HT-29 (cell line): ENCODE measurements at regions not wholly inside any gene's neighbourhood (a gene's known extent, or its start where the extent isn't known, plus 50 kb on each side); places are given as distances from the start of the nearest gene placed in this dataset.
"Not testable (repeated sequence)": the region's sequence is repeated elsewhere in the genome, so short reads cannot be mapped to it uniquely, and the experiment has no call there.

ENCODE experiments used
- DNase-seq: peaks from one replicate; pipeline ENCODE4 v3.0.0-alpha.2; 2015; ENCODE audit warnings: low spot score

DNA sequence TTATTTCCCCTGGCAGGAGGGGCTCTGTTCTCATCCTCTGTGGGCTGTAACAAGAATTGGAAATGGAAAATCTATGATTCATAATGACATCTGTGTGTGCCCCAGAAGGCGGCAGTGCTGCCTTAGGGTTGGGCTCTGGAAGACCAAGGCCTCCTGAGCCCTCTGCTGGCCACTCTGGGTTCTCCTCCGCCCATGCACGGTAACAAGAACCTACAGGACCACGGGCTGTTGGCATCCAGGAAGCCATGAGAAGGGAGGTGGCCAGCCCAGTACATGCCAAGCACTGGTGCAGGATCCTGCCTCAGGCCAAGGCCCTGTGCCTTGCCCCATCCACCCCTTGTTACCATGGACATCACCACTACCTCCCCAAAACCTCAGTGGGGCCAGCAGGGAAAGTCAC is 454.2 kb downstream of the TP53TG3F start:
- DNase-seq: not testable (repeated sequence)

DNA sequence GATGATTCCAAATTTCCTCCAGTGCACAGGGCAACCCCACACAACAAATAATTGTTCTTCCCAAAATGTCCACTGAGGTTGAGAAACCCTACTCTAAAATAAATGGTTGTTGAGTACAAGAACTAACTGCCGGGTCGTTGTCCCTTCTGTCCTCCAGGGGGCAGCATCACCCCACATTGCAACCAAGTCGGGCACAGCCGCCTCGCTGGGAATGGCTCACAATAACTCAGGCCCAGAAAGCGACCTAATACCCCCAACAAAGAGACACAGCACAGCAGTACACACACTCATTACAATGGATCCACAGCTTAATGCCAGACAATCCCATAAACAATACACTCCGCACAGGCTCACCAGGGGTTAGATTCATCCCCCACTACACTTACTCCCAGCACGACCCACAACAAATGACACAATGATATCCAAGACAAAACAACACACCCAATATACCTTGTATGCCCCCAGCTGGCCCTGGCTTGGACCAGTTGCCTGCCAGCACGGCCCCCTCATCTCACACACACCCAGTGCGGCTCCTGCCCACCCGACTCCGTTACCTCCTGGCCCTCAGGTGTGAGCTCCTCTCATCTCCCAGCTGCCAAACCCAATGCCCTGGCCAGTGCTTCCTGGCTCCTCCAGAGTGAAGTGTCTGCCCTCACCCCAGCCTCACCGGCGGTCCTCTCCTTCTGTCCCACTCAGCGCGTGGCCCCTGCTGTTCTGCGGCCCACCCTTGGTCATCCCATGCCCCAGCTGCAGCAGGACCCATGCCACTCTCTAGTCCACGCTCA is 461.5 kb downstream of the TP53TG3F start:
- not testable (repeated sequence) for DNase-seq

DNA sequence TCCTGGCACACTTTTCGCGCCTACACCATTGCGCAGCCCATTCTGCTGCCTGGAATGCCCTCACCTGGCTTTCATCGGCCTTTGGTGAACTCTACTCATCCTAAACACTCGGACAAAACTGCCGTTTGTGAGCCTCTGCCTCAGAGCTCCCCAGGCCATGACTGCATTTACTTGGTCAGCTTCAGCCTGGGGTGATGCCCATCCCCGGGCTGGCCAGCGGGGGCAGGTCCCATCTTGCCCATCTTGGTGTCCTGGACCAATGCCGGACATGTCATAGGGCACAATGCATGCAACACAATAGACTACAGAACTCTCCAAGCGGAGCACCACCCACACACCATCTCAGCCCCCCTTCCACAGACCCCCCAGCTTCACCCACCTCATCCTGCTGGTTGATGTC is 463.5 kb downstream of the TP53TG3F start:
- DNase-seq: not testable (repeated sequence)

DNA sequence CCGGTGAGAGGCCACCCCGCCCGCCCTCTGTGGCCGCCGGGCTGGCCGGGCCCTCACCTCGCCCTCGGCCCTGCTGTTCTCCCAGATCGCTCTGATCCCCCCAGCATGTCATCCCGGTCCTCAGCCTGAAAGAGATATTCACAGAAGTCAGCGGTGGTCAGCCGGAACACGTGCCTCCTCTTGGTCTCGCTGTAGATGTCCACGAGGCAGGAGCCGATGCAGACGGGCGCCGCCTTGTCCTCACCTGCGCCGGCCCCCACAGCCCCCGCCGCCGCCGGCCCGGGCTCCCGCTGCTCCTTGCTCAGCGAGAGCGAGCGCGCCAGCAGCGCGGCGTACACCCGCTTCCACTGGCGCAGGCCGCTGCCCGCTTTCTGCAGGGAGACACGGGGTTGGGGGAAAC is 468.6 kb downstream of the TP53TG3F start:
- not testable (repeated sequence) for DNase-seq

DNA sequence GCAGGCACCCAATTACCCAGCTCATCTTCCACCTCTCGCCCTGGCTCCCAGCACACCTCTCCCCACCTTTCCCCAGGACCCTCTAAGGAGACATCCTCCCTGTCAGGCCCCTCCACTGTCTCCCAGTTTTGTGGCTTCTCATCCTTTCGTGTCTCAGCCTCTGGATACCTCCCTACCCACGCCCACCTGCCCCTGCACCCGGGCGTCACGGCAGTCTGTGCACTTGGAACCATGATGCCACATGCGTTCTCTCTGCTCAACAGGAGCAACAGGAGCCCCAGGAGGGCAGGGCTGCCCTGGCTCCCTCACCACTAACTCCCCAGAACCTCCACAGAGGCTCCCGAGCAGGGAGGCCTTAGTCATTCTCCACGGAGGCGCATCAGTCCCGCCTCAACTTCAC is 472.8 kb downstream of the TP53TG3F start:
- DNase-seq: not testable (repeated sequence)

DNA sequence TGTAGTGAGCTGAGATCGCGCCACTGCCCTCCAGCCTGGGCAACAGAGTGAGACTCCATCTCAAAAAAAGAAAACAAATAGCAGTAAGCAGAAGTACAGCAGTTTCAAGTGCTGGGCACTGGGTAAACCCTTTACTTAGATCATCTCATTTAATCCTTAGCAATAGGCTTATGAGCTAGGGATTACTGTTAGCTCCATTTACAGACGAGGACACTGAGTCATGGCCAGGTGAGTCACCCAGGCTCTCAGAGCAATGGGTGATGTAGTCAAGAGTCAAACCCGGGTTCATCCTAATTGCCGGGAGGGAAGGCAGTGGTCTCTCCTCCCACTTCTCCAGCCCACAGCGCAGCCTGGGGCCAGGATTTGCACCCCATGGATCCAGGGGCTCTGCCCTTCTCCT is 473.6 kb downstream of the TP53TG3F start:
- not testable (repeated sequence) for DNase-seq

GRCh38 chr16:33935766-33936165 is 476.4 kb downstream of the TP53TG3F start:
- DNase-seq: not testable (repeated sequence)

- DNase-seq: not testable (repeated sequence)
These were observed 478.7 kb downstream of the TP53TG3F start for GRCh38 chr16:33938097-33938496.

GRCh38 chr16:33961536-33961935 is 502.1 kb downstream of the TP53TG3F start:
- DNase-seq: not testable (repeated sequence)

- DNase-seq: not testable (repeated sequence)
These were observed 506.1 kb downstream of the TP53TG3F start for GRCh38 chr16:33965534-33965933.

- not testable (repeated sequence) for DNase-seq
These were observed 507.4 kb downstream of the TP53TG3F start for GRCh38 chr16:33966855-33967254.

DNA sequence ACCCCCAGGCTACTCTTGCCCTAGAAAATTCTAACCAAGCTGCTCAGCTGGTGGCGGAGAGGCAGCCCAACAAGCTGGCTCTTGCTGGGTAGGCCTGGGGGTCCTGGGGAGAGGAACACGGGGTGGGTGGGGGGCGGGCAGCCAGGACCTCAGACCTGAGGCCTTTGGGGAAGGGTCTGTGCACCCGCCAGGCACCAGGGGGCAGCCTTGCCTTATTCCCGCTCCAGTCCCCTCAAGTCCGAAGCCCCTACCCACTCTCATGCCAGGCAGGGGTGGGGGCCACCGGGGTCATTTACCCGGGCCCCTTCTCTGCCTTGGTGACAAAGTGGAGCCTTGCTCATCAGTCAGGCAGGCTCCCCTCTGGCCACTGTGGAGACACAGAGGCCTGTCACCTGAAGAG is 515.1 kb downstream of the TP53TG3F start:
- not testable (repeated sequence) for DNase-seq

GRCh38 chr16:33975744-33976143 is 516.3 kb downstream of the TP53TG3F start:
- not testable (repeated sequence) for DNase-seq

GRCh38 chr16:33976521-33976920 is 517.1 kb downstream of the TP53TG3F start:
- DNase-seq: not testable (repeated sequence)

GRCh38 chr16:33978784-33979183 is 519.4 kb downstream of the TP53TG3F start:
- not testable (repeated sequence) for DNase-seq

- DNase-seq: not testable (repeated sequence)
These were observed 520.2 kb downstream of the TP53TG3F start for GRCh38 chr16:33979613-33980012.

GRCh38 chr16:33980736-33981135 is 521.3 kb downstream of the TP53TG3F start:
- not testable (repeated sequence) for DNase-seq

- not testable (repeated sequence) for DNase-seq
These were observed 525.0 kb downstream of the TP53TG3F start for GRCh38 chr16:33984428-33984827.

DNA sequence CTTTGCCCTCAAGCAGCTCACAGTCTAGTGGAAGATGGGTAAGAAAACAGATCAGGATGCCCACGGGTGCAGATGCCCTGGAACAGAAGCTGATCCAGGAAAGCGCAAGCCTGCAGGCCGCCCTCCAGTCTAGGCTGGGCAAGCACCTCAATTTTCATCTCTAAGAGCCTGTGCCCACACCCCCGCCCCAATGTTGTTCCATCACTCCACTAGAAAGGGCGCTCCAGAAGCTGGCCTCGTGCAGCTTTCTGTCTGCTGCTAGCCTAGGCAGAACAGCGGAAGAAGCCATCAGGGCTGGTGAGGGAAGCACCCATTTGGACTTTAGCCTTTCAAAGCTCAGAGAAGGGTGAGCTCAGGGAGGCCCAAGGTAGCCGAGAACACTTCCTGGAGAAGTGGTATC is 527.1 kb downstream of the TP53TG3F start:
- not testable (repeated sequence) for DNase-seq

- DNase-seq: not testable (repeated sequence)
These were observed 528.0 kb downstream of the TP53TG3F start for GRCh38 chr16:33987348-33987963.

- not testable (repeated sequence) for DNase-seq
These were observed 528.6 kb downstream of the TP53TG3F start for GRCh38 chr16:33988012-33988411.

GRCh38 chr16:33990488-33990887 is 531.1 kb downstream of the TP53TG3F start:
- DNase-seq: not testable (repeated sequence)
